ENCODE measurements at regions not wholly inside any gene's neighbourhood (a gene's known extent, or its start where the extent isn't known, plus 50 kb on each side); places are given as distances from the start of the nearest gene placed in this dataset.
"Not testable (repeated sequence)": the region's sequence is repeated elsewhere in the genome, so short reads cannot be mapped to it uniquely, and the experiment has no call there.

GRCh38 chr3:40690749-40691451, 166.1 kb downstream of the ZNF621 start:
- Mint-ChIP-seq H3K27ac (ENCODE audit: unreplicated experiment) (peak overlapping the region; percentile 52), H3K4me3 (no peak overlapping the region)
- DNase-seq (ENCODE audit: low read depth, low spot score), result no peak

GRCh38 chr3:40691452-40691861, 166.7 kb downstream of the ZNF621 start:
- no peaks in the 10 kb centered on the region for H3K36me3 Mint-ChIP-seq (ENCODE audit: low read depth)
- peaks cover 21% of the 10 kb centered on the region for H3K4me1 Mint-ChIP-seq
- H3K9me3 Mint-ChIP-seq, result no peaks in the 10 kb centered on the region
- no peak for DNase-seq (ENCODE audit: low read depth, low spot score)
- TF ChIP-seq CTCF (conservative IDR thresholded peaks at IDR 0.05), result no peak
- peak overlapping the region; percentile 52 for H3K27ac Mint-ChIP-seq (ENCODE audit: unreplicated experiment)
- no peak overlapping the region for H3K4me3 Mint-ChIP-seq
- no peaks in the 10 kb centered on the region for H3K27me3 Mint-ChIP-seq (ENCODE audit: low read depth)

More at GRCh38 chr3:40690749-40691451, 166.1 kb downstream of the ZNF621 start:
- Mint-ChIP-seq H3K9me3 (no peaks in the 10 kb centered on the region), H3K27me3 (ENCODE audit: low read depth) (no peaks in the 10 kb centered on the region), H3K36me3 (ENCODE audit: low read depth) (no peaks in the 10 kb centered on the region), H3K4me1 (peaks cover 21% of the 10 kb centered on the region)
- TF ChIP-seq CTCF (conservative IDR thresholded peaks at IDR 0.05), result no peak

- Mint-ChIP-seq H3K27ac (ENCODE audit: unreplicated experiment) (no peak overlapping the region), H3K36me3 (ENCODE audit: low read depth) (peaks cover 5% of the 10 kb centered on the region), H3K4me1 (peaks cover 14% of the 10 kb centered on the region), H3K27me3 (ENCODE audit: low read depth) (no peaks in the 10 kb centered on the region), H3K9me3 (peaks cover 8% of the 10 kb centered on the region), H3K4me3 (no peak overlapping the region)
- DNase-seq (ENCODE audit: low read depth, low spot score), result no peak
- TF ChIP-seq CTCF (conservative IDR thresholded peaks at IDR 0.05), result no peak
Observed at GRCh38 chr3:40695848-40696247, 171.1 kb downstream of the ZNF621 start.

- not testable (repeated sequence) for DNase-seq (ENCODE audit: low read depth, low spot score); H3K4me3 Mint-ChIP-seq; H3K36me3 Mint-ChIP-seq (ENCODE audit: low read depth); H3K27me3 Mint-ChIP-seq (ENCODE audit: low read depth); H3K4me1 Mint-ChIP-seq; H3K27ac Mint-ChIP-seq (ENCODE audit: unreplicated experiment)
- H3K9me3 Mint-ChIP-seq, result peaks cover 21% of the 10 kb centered on the region
Observed at GRCh38 chr3:40698611-40699010, 173.9 kb downstream of the ZNF621 start.

GRCh38 chr3:40701016-40701588, 176.3 kb downstream of the ZNF621 start:
- Mint-ChIP-seq H3K9me3 (peaks cover 25% of the 10 kb centered on the region), H3K27ac (ENCODE audit: unreplicated experiment) (no peak overlapping the region), H3K27me3 (ENCODE audit: low read depth) (no peaks in the 10 kb centered on the region), H3K4me3 (no peak overlapping the region), H3K36me3 (ENCODE audit: low read depth) (peaks cover 5% of the 10 kb centered on the region), H3K4me1 (no peaks in the 10 kb centered on the region)
- DNase-seq (ENCODE audit: low read depth, low spot score), result no peak
- no peak for TF ChIP-seq CTCF (conservative IDR thresholded peaks at IDR 0.05)

GRCh38 chr3:40704224-40704623, 179.5 kb downstream of the ZNF621 start:
- no peaks in the 10 kb centered on the region for H3K4me1 Mint-ChIP-seq
- H3K9me3 Mint-ChIP-seq, result peaks cover 25% of the 10 kb centered on the region
- no peak overlapping the region for H3K4me3 Mint-ChIP-seq
- H3K36me3 Mint-ChIP-seq (ENCODE audit: low read depth), result peaks cover 5% of the 10 kb centered on the region
- H3K27ac Mint-ChIP-seq (ENCODE audit: unreplicated experiment), result no peak overlapping the region
- no peaks in the 10 kb centered on the region for H3K27me3 Mint-ChIP-seq (ENCODE audit: low read depth)
- DNase-seq (ENCODE audit: low read depth, low spot score), result no peak
- TF ChIP-seq CTCF (conservative IDR thresholded peaks at IDR 0.05), result no peak

All from neural crest cell (in vitro differentiated cells).